ENCODE measurements at regions not wholly inside any gene's neighbourhood (a gene's known extent, or its start where the extent isn't known, plus 50 kb on each side); places are given as distances from the start of the nearest gene placed in this dataset.

DNA sequence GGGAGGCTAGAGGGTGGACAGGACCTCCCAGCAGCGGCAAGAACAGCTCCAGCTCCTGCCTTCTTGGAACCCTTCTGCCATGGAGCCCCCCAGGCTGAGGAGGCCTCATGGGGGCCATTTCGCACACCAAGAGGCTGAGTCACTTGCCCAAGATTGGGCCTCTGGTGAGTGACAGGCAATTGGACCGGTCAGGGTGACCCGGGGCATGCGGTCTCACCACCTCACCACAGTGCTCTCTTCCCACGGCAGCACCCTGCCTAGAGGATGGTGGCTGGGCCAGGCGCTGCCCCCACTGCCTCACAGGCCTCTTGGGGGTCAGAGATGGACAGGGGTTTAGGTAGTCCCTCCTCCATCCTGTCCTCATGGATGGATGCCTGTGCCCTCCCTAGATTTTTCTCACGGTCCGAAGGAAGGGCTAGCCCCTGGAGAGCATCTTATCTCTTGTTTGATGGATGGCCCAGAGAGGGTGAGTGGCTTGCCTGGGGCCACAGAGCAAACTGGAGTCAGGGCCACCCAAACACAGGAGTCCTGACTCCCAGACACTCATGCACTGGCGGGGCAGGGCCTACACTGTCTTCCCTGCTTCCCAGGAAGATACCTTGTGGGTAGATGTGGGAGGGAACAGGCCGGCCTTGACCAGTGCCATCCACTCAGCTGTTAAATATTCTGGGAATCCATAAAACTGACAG lies 119.2 kb downstream of the INHBB start:
- no peak for TF ChIP-seq EZH2 (IDR thresholded peaks at IDR 0.05; ENCODE audit: borderline replicate concordance, low read length)
- TF ChIP-seq, protein P1, sequence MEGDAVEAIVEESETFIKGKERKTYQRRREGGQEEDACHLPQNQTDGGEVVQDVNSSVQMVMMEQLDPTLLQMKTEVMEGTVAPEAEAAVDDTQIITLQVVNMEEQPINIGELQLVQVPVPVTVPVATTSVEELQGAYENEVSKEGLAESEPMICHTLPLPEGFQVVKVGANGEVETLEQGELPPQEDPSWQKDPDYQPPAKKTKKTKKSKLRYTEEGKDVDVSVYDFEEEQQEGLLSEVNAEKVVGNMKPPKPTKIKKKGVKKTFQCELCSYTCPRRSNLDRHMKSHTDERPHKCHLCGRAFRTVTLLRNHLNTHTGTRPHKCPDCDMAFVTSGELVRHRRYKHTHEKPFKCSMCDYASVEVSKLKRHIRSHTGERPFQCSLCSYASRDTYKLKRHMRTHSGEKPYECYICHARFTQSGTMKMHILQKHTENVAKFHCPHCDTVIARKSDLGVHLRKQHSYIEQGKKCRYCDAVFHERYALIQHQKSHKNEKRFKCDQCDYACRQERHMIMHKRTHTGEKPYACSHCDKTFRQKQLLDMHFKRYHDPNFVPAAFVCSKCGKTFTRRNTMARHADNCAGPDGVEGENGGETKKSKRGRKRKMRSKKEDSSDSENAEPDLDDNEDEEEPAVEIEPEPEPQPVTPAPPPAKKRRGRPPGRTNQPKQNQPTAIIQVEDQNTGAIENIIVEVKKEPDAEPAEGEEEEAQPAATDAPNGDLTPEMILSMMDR (IDR thresholded peaks at IDR 0.05; ENCODE audit: low read length) = no peak

Data from OCI-LY1 (cell line).